Endodermal cell (in vitro differentiated cells): ENCODE measurements at regions not wholly inside any gene's neighbourhood (a gene's known extent, or its start where the extent isn't known, plus 50 kb on each side); places are given as distances from the start of the nearest gene placed in this dataset.

Experiments used
- DNase-seq: peaks from one replicate; pipeline ENCODE4 v3.0.0-alpha.2; 2017
- H3K27ac ChIP-seq: 2 replicates; pipeline ENCODE4 v1.5.1; 2013; ENCODE audit warnings: mild to moderate bottlenecking, low read depth, low read length, moderate library complexity
- H3K27me3 ChIP-seq: 2 replicates; pipeline ENCODE4 v1.6.1; 2013; ENCODE audit warnings: mild to moderate bottlenecking, low read length, moderate library complexity; ENCODE audit not compliant: insufficient read depth, control insufficient read depth, poor library complexity, severe bottlenecking
- H3K36me3 ChIP-seq: 2 replicates; pipeline ENCODE4 v1.7.0; 2013; ENCODE audit warnings: mild to moderate bottlenecking, low read length, moderate library complexity; ENCODE audit not compliant: control insufficient read depth, insufficient read depth
- H3K4me1 ChIP-seq: one replicate; pipeline ENCODE4 v1.7.0; 2013; ENCODE audit warnings: low read length; ENCODE audit not compliant: control insufficient read depth, insufficient read depth
- H3K4me3 ChIP-seq: 2 replicates; pipeline ENCODE4 v1.5.1; 2013; ENCODE audit warnings: mild to moderate bottlenecking, low read length, moderate library complexity
- H3K9ac ChIP-seq: 2 replicates; pipeline ENCODE4 v1.6.1; 2013; ENCODE audit warnings: mild to moderate bottlenecking, low read length, moderate library complexity; ENCODE audit not compliant: poor library complexity, severe bottlenecking; ENCODE audit errors: extremely low read depth
- H3K9me3 ChIP-seq: 2 replicates; pipeline ENCODE4 v1.6.1; 2013; ENCODE audit warnings: mild to moderate bottlenecking, low read length, moderate library complexity; ENCODE audit not compliant: control insufficient read depth
- H3K27ac Mint-ChIP-seq: 2 replicates; pipeline ENCODE4 v1.8.0; 2020; ENCODE audit warnings: mixed read lengths
- H3K27me3 Mint-ChIP-seq: 2 replicates; pipeline ENCODE4 v1.8.0; 2021; ENCODE audit warnings: mild to moderate bottlenecking, mixed read lengths; ENCODE audit not compliant: insufficient read depth
- H3K36me3 Mint-ChIP-seq: 2 replicates; pipeline ENCODE4 v1.8.0; 2020; ENCODE audit warnings: low read depth, mixed read lengths
- H3K4me1 Mint-ChIP-seq: 2 replicates; pipeline ENCODE4 v1.8.0; 2020; ENCODE audit warnings: mixed read lengths
- H3K4me3 Mint-ChIP-seq: 2 replicates; pipeline ENCODE4 v1.8.0; 2020; ENCODE audit warnings: mild to moderate bottlenecking, moderate library complexity, mixed read lengths
- H3K9me3 Mint-ChIP-seq: 2 replicates; pipeline ENCODE4 v1.8.0; 2020; ENCODE audit warnings: mild to moderate bottlenecking, mixed read lengths
- TF ChIP-seq, protein P1 (sequence below): fragments of 200-600 bp; sonication (generic); conservative IDR thresholded peaks from 2 replicates; pipeline ENCODE4 v1.5.0; 2021; ENCODE audit warnings: antibody characterized with exemption, mild to moderate bottlenecking

GRCh38 chr12:76713986-76714385 lies 49.9 kb upstream of the ZDHHC17 start:
- peaks cover 4% of the 10 kb centered on the region for H3K4me1 ChIP-seq
- no peaks in the 10 kb centered on the region for H3K36me3 Mint-ChIP-seq
- H3K27me3 Mint-ChIP-seq = peaks cover 93% of the 10 kb centered on the region
- no peak for DNase-seq
- no peak overlapping the region for H3K4me3 Mint-ChIP-seq
- H3K27ac Mint-ChIP-seq = no peak overlapping the region
- H3K9ac ChIP-seq = no peak overlapping the region
- peaks cover 11% of the 10 kb centered on the region for H3K4me1 Mint-ChIP-seq
- no peaks in the 10 kb centered on the region for H3K9me3 ChIP-seq
- H3K9me3 Mint-ChIP-seq = no peaks in the 10 kb centered on the region
- H3K27me3 ChIP-seq = peaks cover 97% of the 10 kb centered on the region
- no peak overlapping the region for H3K27ac ChIP-seq
- no peaks in the 10 kb centered on the region for H3K36me3 ChIP-seq
- H3K4me3 ChIP-seq = no peak overlapping the region
- TF ChIP-seq, protein P1, sequence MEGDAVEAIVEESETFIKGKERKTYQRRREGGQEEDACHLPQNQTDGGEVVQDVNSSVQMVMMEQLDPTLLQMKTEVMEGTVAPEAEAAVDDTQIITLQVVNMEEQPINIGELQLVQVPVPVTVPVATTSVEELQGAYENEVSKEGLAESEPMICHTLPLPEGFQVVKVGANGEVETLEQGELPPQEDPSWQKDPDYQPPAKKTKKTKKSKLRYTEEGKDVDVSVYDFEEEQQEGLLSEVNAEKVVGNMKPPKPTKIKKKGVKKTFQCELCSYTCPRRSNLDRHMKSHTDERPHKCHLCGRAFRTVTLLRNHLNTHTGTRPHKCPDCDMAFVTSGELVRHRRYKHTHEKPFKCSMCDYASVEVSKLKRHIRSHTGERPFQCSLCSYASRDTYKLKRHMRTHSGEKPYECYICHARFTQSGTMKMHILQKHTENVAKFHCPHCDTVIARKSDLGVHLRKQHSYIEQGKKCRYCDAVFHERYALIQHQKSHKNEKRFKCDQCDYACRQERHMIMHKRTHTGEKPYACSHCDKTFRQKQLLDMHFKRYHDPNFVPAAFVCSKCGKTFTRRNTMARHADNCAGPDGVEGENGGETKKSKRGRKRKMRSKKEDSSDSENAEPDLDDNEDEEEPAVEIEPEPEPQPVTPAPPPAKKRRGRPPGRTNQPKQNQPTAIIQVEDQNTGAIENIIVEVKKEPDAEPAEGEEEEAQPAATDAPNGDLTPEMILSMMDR = no peak
